ENCODE measurements at regions not wholly inside any gene's neighbourhood (a gene's known extent, or its start where the extent isn't known, plus 50 kb on each side); places are given as distances from the start of the nearest gene placed in this dataset.

DNA sequence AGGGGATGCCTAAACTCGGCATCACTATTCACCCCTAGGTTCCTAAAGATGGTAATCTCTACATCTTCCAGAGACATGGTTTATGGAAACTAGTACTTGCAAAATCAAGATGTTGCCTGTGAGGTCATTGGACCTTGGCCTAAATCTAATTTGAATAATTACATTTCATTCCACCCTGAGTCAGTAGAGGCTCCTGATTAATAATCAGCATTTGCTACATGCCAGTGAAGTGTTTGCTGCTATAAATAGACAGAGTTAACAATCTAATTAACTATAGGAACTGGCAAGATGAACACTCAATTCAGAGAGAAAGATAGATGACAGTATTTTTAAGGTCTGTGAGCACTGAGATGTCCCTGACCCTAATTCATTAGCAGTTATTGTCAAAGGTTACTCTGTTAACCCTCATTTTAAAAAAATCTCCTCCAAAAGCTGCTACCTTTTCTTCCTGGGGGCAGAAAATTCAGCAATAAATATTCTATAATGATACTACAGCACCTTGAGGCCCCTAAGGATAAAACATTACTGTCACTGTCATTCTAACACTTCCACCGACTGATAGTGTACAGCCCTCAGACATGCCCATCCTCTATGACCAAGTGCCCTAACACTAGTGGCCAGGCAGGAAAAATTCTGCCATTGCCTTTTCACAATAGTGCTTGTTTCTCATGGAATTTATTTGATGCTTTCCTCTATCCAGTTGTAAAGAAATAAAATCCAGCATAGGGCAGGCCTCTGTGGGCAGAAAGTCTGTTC lies 65.7 kb upstream of the CCDC196 start:
- TF ChIP-seq, protein P1, sequence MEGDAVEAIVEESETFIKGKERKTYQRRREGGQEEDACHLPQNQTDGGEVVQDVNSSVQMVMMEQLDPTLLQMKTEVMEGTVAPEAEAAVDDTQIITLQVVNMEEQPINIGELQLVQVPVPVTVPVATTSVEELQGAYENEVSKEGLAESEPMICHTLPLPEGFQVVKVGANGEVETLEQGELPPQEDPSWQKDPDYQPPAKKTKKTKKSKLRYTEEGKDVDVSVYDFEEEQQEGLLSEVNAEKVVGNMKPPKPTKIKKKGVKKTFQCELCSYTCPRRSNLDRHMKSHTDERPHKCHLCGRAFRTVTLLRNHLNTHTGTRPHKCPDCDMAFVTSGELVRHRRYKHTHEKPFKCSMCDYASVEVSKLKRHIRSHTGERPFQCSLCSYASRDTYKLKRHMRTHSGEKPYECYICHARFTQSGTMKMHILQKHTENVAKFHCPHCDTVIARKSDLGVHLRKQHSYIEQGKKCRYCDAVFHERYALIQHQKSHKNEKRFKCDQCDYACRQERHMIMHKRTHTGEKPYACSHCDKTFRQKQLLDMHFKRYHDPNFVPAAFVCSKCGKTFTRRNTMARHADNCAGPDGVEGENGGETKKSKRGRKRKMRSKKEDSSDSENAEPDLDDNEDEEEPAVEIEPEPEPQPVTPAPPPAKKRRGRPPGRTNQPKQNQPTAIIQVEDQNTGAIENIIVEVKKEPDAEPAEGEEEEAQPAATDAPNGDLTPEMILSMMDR (IDR thresholded peaks at IDR 0.05; ENCODE audit: low read length, missing control alignments): no peak
- DNase-seq (ENCODE audit: low read depth): no peak
- no peak overlapping the region for H3K4me3 ChIP-seq (replicated peaks; ENCODE audit: low read depth, low read length)

DNA sequence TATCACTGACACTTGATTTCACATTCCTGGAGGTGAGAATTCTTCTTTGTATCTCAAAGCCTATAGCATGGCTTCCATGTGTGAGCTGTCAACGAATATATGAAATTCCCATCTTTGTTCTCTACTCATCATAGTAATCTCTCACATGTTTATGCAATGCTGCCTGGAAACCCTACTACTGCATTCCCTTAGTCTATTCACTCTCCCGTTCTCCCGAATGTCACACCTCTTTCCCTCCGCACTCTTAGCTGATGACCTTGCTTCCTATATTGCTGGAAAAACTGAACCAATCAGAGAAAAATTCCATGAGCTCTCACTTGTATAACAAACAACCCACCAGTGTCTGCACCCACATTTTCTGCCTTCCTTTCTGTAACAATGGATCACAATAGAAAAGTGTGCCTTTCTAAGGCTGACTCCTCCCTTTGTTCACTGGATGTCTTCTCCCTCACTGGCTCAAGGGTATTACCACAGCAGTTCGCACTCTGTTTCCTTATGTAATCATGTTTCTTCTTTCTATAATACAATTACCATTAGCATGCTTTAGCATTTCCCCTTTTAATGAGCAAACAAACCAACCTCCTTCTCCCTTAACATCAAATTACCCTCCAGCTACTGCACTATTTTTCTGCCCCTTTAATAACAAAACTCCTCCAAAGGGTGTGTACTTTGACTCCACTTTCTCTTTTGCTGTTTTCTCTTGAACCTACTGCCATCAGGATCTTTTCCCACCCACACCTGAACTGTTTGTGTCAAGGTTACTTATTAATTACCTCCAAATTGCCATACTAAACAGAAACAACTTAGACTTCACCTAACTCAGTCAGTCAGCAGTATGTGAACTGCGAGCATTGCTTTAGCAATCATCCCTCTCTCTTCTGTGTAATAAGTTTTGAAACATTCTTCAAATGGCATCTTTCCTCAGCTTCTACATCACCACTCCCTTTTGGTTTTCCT lies 63.9 kb upstream of the CCDC196 start:
- no peak for DNase-seq (ENCODE audit: low read depth)
- TF ChIP-seq, protein P1 (IDR thresholded peaks at IDR 0.05; ENCODE audit: low read length, missing control alignments): no peak
- no peak overlapping the region for H3K4me3 ChIP-seq (replicated peaks; ENCODE audit: low read depth, low read length)

DNA sequence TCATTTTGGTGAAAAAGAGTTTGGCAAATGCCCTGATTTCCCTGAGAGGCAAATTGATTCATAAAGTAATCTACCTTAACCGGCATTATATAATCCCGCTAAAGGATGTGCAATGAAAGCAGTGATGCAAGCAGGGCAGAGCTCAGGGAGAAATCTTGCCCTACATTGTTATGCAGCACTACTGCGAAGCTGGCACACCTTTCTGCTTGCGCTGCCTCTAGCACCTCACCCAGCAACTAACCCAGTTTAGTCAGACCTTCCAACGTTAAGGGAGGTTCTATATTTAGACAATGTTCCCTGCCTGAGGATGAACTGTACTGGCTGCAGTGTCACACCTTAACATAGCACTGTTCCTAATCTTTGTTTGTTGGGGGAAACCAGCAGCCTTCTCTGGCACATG lies 60.8 kb upstream of the CCDC196 start:
- no peak overlapping the region for H3K4me3 ChIP-seq (replicated peaks; ENCODE audit: low read depth, low read length)
- TF ChIP-seq, protein P1 (IDR thresholded peaks at IDR 0.05; ENCODE audit: low read length, missing control alignments): no peak
- DNase-seq (ENCODE audit: low read depth): no peak

DNA sequence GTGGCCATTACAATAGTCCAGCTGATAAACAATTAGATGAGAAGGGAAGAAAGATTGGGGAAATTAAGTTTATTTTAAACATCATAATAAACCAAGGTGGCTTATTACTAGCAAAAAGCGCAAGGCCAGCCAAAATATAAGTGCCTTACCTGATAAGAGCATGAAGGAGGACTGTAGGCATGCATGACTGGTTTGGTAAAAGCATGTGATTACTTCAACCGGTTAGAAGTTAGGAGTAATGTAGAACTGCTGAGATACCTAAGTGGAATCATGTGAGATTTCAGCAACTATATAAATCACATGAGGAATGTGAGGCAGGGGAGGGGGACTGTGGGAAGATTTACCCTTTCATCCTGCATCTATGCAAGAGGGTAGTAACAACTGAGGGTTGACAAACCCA lies 59.7 kb upstream of the CCDC196 start:
- DNase-seq (ENCODE audit: low read depth): no peak
- no peak overlapping the region for H3K4me3 ChIP-seq (replicated peaks; ENCODE audit: low read depth, low read length)
- TF ChIP-seq, protein P1 (IDR thresholded peaks at IDR 0.05; ENCODE audit: low read length, missing control alignments): no peak

DNA sequence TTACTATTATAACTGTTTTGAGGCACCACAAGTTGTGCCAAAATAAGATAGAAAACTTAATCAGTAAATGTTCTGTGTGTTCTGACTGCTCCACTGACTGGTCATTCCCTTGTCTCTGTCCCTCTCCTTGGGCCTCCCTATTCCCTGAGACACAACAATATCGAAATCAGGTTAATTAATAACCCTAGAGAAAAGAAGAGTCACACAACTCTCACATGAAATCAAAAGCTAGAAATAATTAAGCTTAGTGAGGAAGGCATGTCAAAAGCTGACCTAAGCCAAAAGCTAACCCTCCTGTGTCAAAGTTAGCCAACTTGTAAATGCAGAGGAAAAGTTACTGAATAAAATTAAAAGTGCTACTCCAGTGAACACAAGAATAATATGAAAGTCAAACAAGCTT lies 53.8 kb upstream of the CCDC196 start:
- DNase-seq (ENCODE audit: low read depth): no peak
- H3K4me3 ChIP-seq (replicated peaks; ENCODE audit: low read depth, low read length): no peak overlapping the region
- TF ChIP-seq, protein P1 (IDR thresholded peaks at IDR 0.05; ENCODE audit: low read length, missing control alignments): no peak

DNA sequence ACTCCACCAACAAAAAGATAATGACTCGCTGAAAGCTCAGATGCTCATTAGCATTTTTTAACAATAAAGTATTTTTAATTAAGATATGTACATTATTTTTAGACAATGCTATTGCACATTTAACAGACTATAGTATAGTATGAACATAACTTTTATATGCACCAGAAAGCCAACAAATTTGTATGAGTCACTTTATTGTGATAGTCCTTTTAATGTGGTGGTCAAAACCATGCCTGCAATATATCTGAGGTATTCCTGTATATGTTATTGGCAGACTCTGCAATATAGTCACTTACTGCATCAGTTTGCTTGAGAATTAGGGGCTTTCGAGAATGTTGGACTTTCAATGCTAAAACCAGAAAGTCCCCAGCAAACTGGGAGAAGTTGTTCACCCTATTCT lies 51.7 kb upstream of the CCDC196 start:
- TF ChIP-seq, protein P1 (IDR thresholded peaks at IDR 0.05; ENCODE audit: low read length, missing control alignments): no peak
- no peak overlapping the region for H3K4me3 ChIP-seq (replicated peaks; ENCODE audit: low read depth, low read length)
- no peak for DNase-seq (ENCODE audit: low read depth)
